Cardiac fibroblast (primary cell): ENCODE measurements at regions not wholly inside any gene's neighbourhood (a gene's known extent, or its start where the extent isn't known, plus 50 kb on each side); places are given as distances from the start of the nearest gene placed in this dataset.

ENCODE experiments used
- DNase-seq, 2 donors: peaks; one replicate each; pipeline versions ENCODE4 v3.0.0 to v3.0.0-alpha.2; 2010; ENCODE audit warnings: low read depth in 2 of 2
- H3K4me3 ChIP-seq, 2 donors: replicated peaks in 1 of 2; 1 replicate in 1 of 2; 2 replicates in 1 of 2; pipeline ENCODE4 v1.5.1; 2011; ENCODE audit warnings: low read depth in 2 of 2, low read length in 2 of 2, mild to moderate bottlenecking in 2 of 2, moderate library complexity in 1 of 2
- CTCF ChIP-seq: IDR thresholded peaks from one replicate; pipeline ENCODE4 v1.5.1; 2011; ENCODE audit warnings: low read depth, mild to moderate bottlenecking, low read length, inconsistent platforms

- peak; percentile 12 to 22 for DNase-seq
- TF ChIP-seq CTCF = no peak
- H3K4me3 ChIP-seq = no peak overlapping the region
These were observed 454.8 kb upstream of the SOX5 start for GRCh38 chr12:24404086-24404815.

- no peak for DNase-seq
- TF ChIP-seq CTCF = no peak
- H3K4me3 ChIP-seq = no peak overlapping the region
These were observed 451.1 kb upstream of the SOX5 start for GRCh38 chr12:24400533-24400932.

- no peak overlapping the region for H3K4me3 ChIP-seq
- TF ChIP-seq CTCF = no peak
- DNase-seq = no peak
These were observed 449.1 kb upstream of the SOX5 start for GRCh38 chr12:24398605-24399004.

- TF ChIP-seq CTCF = no peak
- no peak overlapping the region for H3K4me3 ChIP-seq
- DNase-seq = no peak
These were observed 446.8 kb upstream of the SOX5 start for GRCh38 chr12:24396224-24396623.

- no peak for TF ChIP-seq CTCF
- no peak overlapping the region for H3K4me3 ChIP-seq
- no peak for DNase-seq
These were observed 444.8 kb upstream of the SOX5 start for GRCh38 chr12:24394246-24394645.

- no peak overlapping the region for H3K4me3 ChIP-seq
- no peak for DNase-seq
- TF ChIP-seq CTCF = no peak
These were observed 443.6 kb upstream of the SOX5 start for GRCh38 chr12:24393071-24393470.

GRCh38 chr12:24389394-24389793, 439.9 kb upstream of the SOX5 start:
- no peak overlapping the region for H3K4me3 ChIP-seq
- DNase-seq = no peak
- no peak for TF ChIP-seq CTCF
